Smooth muscle cell (in vitro differentiated cells): ENCODE measurements at regions not wholly inside any gene's neighbourhood (a gene's known extent, or its start where the extent isn't known, plus 50 kb on each side); places are given as distances from the start of the nearest gene placed in this dataset.

ENCODE experiments used
- DNase-seq: peaks from one replicate; lab custom pipeline; 2025; ENCODE audit not compliant: unreplicated experiment; lab: John Stamatoyannopoulos, UW
- H2AFZ ChIP-seq: fragments of 200-600 bp; sonication (generic); 2 replicates; pipeline ENCODE4 v1.6.0; 2016; ENCODE audit warnings: antibody characterized with exemption, low read depth, mild to moderate bottlenecking
- H3F3A ChIP-seq: fragments of 200-600 bp; sonication (generic); 2 replicates; pipeline ENCODE4 v1.6.0; 2017; ENCODE audit warnings: antibody characterized with exemption, low read depth
- H3K27ac ChIP-seq: fragments of 200-600 bp; sonication (generic); 2 replicates; pipeline ENCODE4 v1.5.1; 2016; ENCODE audit warnings: low read depth, mild to moderate bottlenecking
- H3K27me3 ChIP-seq: fragments of 200-600 bp; sonication (generic); 2 replicates; pipeline ENCODE4 v1.6.1; 2016; ENCODE audit warnings: low read depth, mild to moderate bottlenecking
- H3K36me3 ChIP-seq: fragments of 200-600 bp; sonication (generic); 2 replicates; pipeline ENCODE4 v1.5.1; 2016; ENCODE audit warnings: low read depth
- H3K4me1 ChIP-seq: fragments of 200-600 bp; sonication (generic); 2 replicates; pipeline ENCODE4 v1.5.1; 2016; ENCODE audit warnings: low read depth
- H3K4me2 ChIP-seq: fragments of 200-600 bp; sonication (generic); 2 replicates; pipeline ENCODE4 v1.6.0; 2016; ENCODE audit warnings: mild to moderate bottlenecking
- H3K4me3 ChIP-seq: fragments of 200-600 bp; sonication (generic); 2 replicates; pipeline ENCODE4 v1.5.1; 2016; ENCODE audit warnings: mild to moderate bottlenecking
- H3K79me2 ChIP-seq: fragments of 200-600 bp; sonication (generic); 2 replicates; pipeline ENCODE4 v1.6.0; 2016; ENCODE audit warnings: low read depth, mild to moderate bottlenecking
- H3K9ac ChIP-seq: fragments of 200-600 bp; sonication (generic); 2 replicates; pipeline ENCODE4 v1.6.0; 2016; ENCODE audit warnings: low read depth
- H3K9me3 ChIP-seq: fragments of 200-600 bp; sonication (generic); replicated peaks from 2 replicates; pipeline ENCODE4 v1.5.1; 2016; ENCODE audit warnings: low read depth
- H4K20me1 ChIP-seq: fragments of 200-600 bp; sonication (generic); 2 replicates; pipeline ENCODE4 v1.6.0; 2016; ENCODE audit warnings: low read depth
- CTCF ChIP-seq: fragments of 200-600 bp; sonication (generic); IDR thresholded peaks from 2 replicates; pipeline ENCODE4 v1.5.1; 2017; ENCODE audit warnings: borderline replicate concordance, mild to moderate bottlenecking, antibody characterized with exemption; ENCODE audit not compliant: insufficient read depth, poor library complexity, severe bottlenecking
- WGBS: methylation state at CpG from one replicate; pipeline ENCODE4 v1.1.7; 2016; ENCODE audit warnings: low lambda C conversion rate; 5-methylcytosine and 5-hydroxymethylcytosine counted together

GRCh38 chr1:30315185-30315960 lies 408.0 kb downstream of the MATN1 start:
- DNase-seq, result no peak
- no peak for TF ChIP-seq CTCF
- no peaks in the 10 kb centered on the region for H3K79me2 ChIP-seq
- no peaks in the 10 kb centered on the region for H3F3A ChIP-seq
- H3K27ac ChIP-seq, result no peak overlapping the region
- no peak overlapping the region for H3K4me2 ChIP-seq
- H3K4me3 ChIP-seq, result no peak overlapping the region
- no peak overlapping the region for H3K9ac ChIP-seq
- no peaks in the 10 kb centered on the region for H3K36me3 ChIP-seq
- no peaks in the 10 kb centered on the region for H3K9me3 ChIP-seq
- no peaks in the 10 kb centered on the region for H4K20me1 ChIP-seq
- WGBS, result 76% methylated on average over 4 of the region's 4 CpGs
- no peaks in the 10 kb centered on the region for H3K4me1 ChIP-seq
- no peak overlapping the region for H2AFZ ChIP-seq
- peaks cover 24% of the 10 kb centered on the region for H3K27me3 ChIP-seq

GRCh38 chr1:30314591-30314990 lies 408.8 kb downstream of the MATN1 start:
- no peak overlapping the region for H3K27ac ChIP-seq
- no peaks in the 10 kb centered on the region for H3K9me3 ChIP-seq
- H3K79me2 ChIP-seq, result no peaks in the 10 kb centered on the region
- 82% methylated on average over 5 of the region's 5 CpGs for WGBS
- no peak overlapping the region for H2AFZ ChIP-seq
- no peak overlapping the region for H3K9ac ChIP-seq
- H3K4me1 ChIP-seq, result no peaks in the 10 kb centered on the region
- no peaks in the 10 kb centered on the region for H3K36me3 ChIP-seq
- H3K27me3 ChIP-seq, result peaks cover 24% of the 10 kb centered on the region
- H3F3A ChIP-seq, result no peaks in the 10 kb centered on the region
- no peaks in the 10 kb centered on the region for H4K20me1 ChIP-seq
- no peak overlapping the region for H3K4me2 ChIP-seq
- no peak for TF ChIP-seq CTCF
- DNase-seq, result no peak
- H3K4me3 ChIP-seq, result no peak overlapping the region

GRCh38 chr1:30313584-30313983 lies 409.8 kb downstream of the MATN1 start:
- WGBS, result 80% methylated on average over 5 of the region's 5 CpGs
- H3K4me3 ChIP-seq, result no peak overlapping the region
- no peaks in the 10 kb centered on the region for H3K36me3 ChIP-seq
- no peak overlapping the region for H3K27ac ChIP-seq
- H3K9ac ChIP-seq, result no peak overlapping the region
- no peaks in the 10 kb centered on the region for H4K20me1 ChIP-seq
- no peak for TF ChIP-seq CTCF
- no peaks in the 10 kb centered on the region for H3K9me3 ChIP-seq
- H3F3A ChIP-seq, result no peaks in the 10 kb centered on the region
- peaks cover 25% of the 10 kb centered on the region for H3K27me3 ChIP-seq
- H3K4me1 ChIP-seq, result no peaks in the 10 kb centered on the region
- no peak overlapping the region for H3K4me2 ChIP-seq
- no peak for DNase-seq
- H3K79me2 ChIP-seq, result no peaks in the 10 kb centered on the region
- H2AFZ ChIP-seq, result no peak overlapping the region

- Histone ChIP-seq H3K9me3 (no peaks in the 10 kb centered on the region), H3K9ac (no peak overlapping the region), H4K20me1 (no peaks in the 10 kb centered on the region), H3K36me3 (no peaks in the 10 kb centered on the region), H3F3A (no peaks in the 10 kb centered on the region), H3K27me3 (peaks cover 25% of the 10 kb centered on the region), H3K27ac (no peak overlapping the region), H3K4me3 (no peak overlapping the region), H2AFZ (no peak overlapping the region), H3K4me1 (no peaks in the 10 kb centered on the region), H3K4me2 (no peak overlapping the region), H3K79me2 (no peaks in the 10 kb centered on the region)
- 88% methylated on average over 6 of the region's 6 CpGs for WGBS
- no peak for DNase-seq
- TF ChIP-seq CTCF, result no peak
Measured at GRCh38 chr1:30313176-30313575, 410.2 kb downstream of the MATN1 start.
